KMS-11 (cell line): ENCODE measurements at regions not wholly inside any gene's neighbourhood (a gene's known extent, or its start where the extent isn't known, plus 50 kb on each side); places are given as distances from the start of the nearest gene placed in this dataset.

ENCODE experiments used
- H2AFZ ChIP-seq: fragments of 200-600 bp; sonication (generic); 2 replicates; pipeline ENCODE4 v1.6.1; 2016; ENCODE audit warnings: antibody characterized with exemption, mixed run types, low read depth
- H3K27ac ChIP-seq: fragments of 200-600 bp; sonication (generic); 2 replicates; pipeline ENCODE4 v1.6.1; 2016; ENCODE audit warnings: mild to moderate bottlenecking, mixed run types
- H3K27me3 ChIP-seq: fragments of 200-600 bp; sonication (generic); 2 replicates; pipeline ENCODE4 v1.6.1; 2017; ENCODE audit warnings: mild to moderate bottlenecking, low read depth, mixed run types, moderate library complexity; ENCODE audit not compliant: insufficient read depth
- H3K36me3 ChIP-seq: fragments of 200-600 bp; sonication (generic); 2 replicates; pipeline ENCODE4 v1.6.1; 2017; ENCODE audit warnings: mild to moderate bottlenecking, mixed run types; ENCODE audit not compliant: insufficient read depth
- H3K4me1 ChIP-seq: fragments of 200-600 bp; sonication (generic); 2 replicates; pipeline ENCODE4 v1.6.1; 2016; ENCODE audit warnings: mild to moderate bottlenecking, low read depth, mixed run types; ENCODE audit not compliant: poor library complexity, severe bottlenecking
- H3K4me2 ChIP-seq: fragments of 200-600 bp; sonication (generic); 2 replicates; pipeline ENCODE4 v1.7.0; 2016; ENCODE audit warnings: mild to moderate bottlenecking, mixed run types
- H3K4me3 ChIP-seq: fragments of 200-600 bp; sonication (generic); IDR thresholded peaks from 2 replicates; pipeline ENCODE4 v1.6.1; 2017; ENCODE audit warnings: low read depth, low read length, mixed read lengths; ENCODE audit not compliant: insufficient read depth
- H3K79me2 ChIP-seq: fragments of 200-600 bp; sonication (generic); 2 replicates; pipeline ENCODE4 v1.6.1; 2016; ENCODE audit warnings: low read depth, mixed run types; ENCODE audit not compliant: insufficient read depth
- H3K9ac ChIP-seq: fragments of 200-600 bp; sonication (generic); 2 replicates; pipeline ENCODE4 v1.6.1; 2016; ENCODE audit warnings: mild to moderate bottlenecking, mixed run types
- H4K20me1 ChIP-seq: fragments of 200-600 bp; sonication (generic); 2 replicates; pipeline ENCODE4 v1.6.1; 2016; ENCODE audit warnings: mild to moderate bottlenecking, mixed run types; ENCODE audit not compliant: insufficient read depth
- TF ChIP-seq, protein P1 (sequence below): fragments of 200-600 bp; sonication (generic); conservative IDR thresholded peaks from 2 replicates; pipeline ENCODE4 v1.6.1; 2017; ENCODE audit warnings: low read depth, mild to moderate bottlenecking, antibody characterized with exemption, low read length, moderate library complexity, mixed read lengths

DNA sequence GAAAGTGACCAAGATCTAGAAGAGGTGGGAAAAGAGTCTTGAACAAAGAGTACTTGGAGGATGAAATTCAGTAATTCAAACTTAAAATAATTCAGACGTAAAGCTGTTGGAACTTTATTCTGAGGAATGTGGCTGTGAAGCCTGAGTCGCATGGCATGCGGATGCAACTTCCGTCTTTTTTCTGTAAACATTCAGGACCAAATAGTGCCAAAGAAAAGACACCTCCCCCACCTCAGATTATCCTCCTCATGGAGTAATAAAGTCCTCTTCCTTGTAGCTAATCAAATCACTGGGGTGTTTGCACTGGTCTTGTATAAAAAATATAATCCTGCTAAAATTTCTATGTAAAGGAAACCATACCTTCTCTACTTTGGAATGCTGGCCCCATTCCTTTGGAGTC is 790.4 kb downstream of the TSN start:
- TF ChIP-seq, protein P1, sequence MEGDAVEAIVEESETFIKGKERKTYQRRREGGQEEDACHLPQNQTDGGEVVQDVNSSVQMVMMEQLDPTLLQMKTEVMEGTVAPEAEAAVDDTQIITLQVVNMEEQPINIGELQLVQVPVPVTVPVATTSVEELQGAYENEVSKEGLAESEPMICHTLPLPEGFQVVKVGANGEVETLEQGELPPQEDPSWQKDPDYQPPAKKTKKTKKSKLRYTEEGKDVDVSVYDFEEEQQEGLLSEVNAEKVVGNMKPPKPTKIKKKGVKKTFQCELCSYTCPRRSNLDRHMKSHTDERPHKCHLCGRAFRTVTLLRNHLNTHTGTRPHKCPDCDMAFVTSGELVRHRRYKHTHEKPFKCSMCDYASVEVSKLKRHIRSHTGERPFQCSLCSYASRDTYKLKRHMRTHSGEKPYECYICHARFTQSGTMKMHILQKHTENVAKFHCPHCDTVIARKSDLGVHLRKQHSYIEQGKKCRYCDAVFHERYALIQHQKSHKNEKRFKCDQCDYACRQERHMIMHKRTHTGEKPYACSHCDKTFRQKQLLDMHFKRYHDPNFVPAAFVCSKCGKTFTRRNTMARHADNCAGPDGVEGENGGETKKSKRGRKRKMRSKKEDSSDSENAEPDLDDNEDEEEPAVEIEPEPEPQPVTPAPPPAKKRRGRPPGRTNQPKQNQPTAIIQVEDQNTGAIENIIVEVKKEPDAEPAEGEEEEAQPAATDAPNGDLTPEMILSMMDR = no peak
- Histone ChIP-seq H3K9ac (no peak overlapping the region), H3K4me2 (no peak overlapping the region), H3K79me2 (no peaks in the 10 kb centered on the region), H4K20me1 (no peaks in the 10 kb centered on the region), H3K36me3 (no peaks in the 10 kb centered on the region), H2AFZ (no peak overlapping the region), H3K4me3 (no peak overlapping the region), H3K4me1 (no peaks in the 10 kb centered on the region), H3K27me3 (no peaks in the 10 kb centered on the region), H3K27ac (no peak overlapping the region)

DNA sequence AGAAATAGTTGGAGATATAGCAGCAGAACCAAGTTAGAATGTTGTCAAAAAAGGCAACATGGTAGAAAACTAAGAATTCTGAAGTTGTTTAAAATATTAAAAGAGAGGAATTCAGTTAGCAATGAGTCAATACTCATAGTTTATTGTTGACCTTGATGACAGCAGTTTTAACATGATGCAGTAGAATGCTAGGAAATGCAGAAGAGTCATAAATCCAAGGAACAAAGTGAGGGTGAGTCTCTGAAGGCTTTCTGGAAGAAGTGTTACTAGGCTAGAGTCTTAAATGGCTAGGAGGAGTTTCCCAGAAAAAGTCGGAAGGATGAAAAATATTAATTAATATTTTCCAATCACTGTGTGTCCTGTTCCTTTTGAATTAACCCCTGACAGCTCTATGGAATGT is 807.3 kb downstream of the TSN start:
- TF ChIP-seq, protein P1 = no peak
- no peak overlapping the region for H3K27ac ChIP-seq
- H3K4me1 ChIP-seq = no peaks in the 10 kb centered on the region
- H4K20me1 ChIP-seq = no peaks in the 10 kb centered on the region
- no peak overlapping the region for H2AFZ ChIP-seq
- H3K4me2 ChIP-seq = no peak overlapping the region
- H3K9ac ChIP-seq = no peak overlapping the region
- no peaks in the 10 kb centered on the region for H3K27me3 ChIP-seq
- no peaks in the 10 kb centered on the region for H3K79me2 ChIP-seq
- no peak overlapping the region for H3K4me3 ChIP-seq
- no peaks in the 10 kb centered on the region for H3K36me3 ChIP-seq

DNA sequence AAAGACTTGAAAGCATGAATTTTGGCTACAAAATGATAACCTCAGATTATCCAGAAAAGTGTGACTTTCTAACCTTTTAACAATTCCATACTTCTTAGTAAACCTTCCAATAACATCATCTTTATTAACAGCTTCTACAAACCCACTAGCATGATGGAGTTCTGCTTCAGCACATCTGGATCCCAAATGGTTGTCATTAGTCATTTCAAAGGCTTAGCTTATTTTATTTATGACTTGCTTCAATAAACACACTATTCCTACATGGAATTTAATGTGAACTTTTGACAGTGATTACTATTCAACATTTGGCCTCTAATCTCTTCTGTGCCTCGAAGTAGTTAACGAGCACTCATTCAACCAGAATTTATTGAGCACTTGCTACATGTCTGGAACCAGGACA is 808.3 kb downstream of the TSN start:
- no peaks in the 10 kb centered on the region for H4K20me1 ChIP-seq
- H3K27me3 ChIP-seq = no peaks in the 10 kb centered on the region
- H3K4me1 ChIP-seq = no peaks in the 10 kb centered on the region
- H3K27ac ChIP-seq = no peak overlapping the region
- TF ChIP-seq, protein P1 = no peak
- no peak overlapping the region for H3K4me3 ChIP-seq
- H2AFZ ChIP-seq = no peak overlapping the region
- H3K4me2 ChIP-seq = no peak overlapping the region
- H3K79me2 ChIP-seq = no peaks in the 10 kb centered on the region
- no peak overlapping the region for H3K9ac ChIP-seq
- H3K36me3 ChIP-seq = no peaks in the 10 kb centered on the region

DNA sequence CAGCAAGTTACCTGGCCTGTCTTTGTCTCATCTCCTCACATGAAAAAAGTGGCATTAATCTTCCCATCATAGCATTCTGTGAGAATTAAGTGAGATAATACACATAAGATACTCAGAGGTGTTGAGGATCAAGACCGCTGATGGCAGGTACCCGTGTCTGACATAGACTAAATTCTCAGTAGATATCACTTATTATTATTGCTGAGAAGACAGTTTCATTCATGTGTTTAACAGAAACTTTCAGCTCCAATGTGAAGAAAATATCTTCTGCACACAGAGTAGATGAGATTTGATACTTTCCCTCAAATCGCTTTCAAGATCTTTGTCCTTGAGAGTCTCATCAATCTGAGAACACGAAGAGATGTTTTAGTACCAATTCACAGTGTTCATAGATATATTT is 809.4 kb downstream of the TSN start:
- no peaks in the 10 kb centered on the region for H4K20me1 ChIP-seq
- H3K36me3 ChIP-seq = no peaks in the 10 kb centered on the region
- TF ChIP-seq, protein P1 = no peak
- H3K27me3 ChIP-seq = no peaks in the 10 kb centered on the region
- no peak overlapping the region for H3K9ac ChIP-seq
- H3K79me2 ChIP-seq = no peaks in the 10 kb centered on the region
- no peak overlapping the region for H2AFZ ChIP-seq
- H3K4me2 ChIP-seq = no peak overlapping the region
- no peak overlapping the region for H3K27ac ChIP-seq
- H3K4me3 ChIP-seq = no peak overlapping the region
- H3K4me1 ChIP-seq = no peaks in the 10 kb centered on the region

DNA sequence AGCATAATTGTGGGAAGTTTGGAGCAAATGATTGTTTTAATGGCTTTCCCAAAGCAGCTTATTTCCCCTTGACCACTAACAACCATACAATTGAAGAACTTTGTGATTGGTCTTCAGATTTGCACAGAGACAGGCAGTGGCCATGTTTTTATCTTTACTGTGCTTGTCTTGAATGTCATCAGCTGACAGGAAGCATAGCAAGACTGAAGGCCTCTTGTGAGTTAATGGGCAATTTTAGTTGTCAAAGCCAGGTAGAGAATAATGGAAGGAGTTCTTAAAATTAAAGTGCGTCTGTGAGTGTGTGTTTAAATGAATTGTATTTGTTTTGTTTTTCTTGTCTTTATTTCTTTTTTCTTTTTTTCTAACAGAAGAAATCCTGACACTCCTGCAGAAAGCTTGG is 809.9 kb downstream of the TSN start:
- Histone ChIP-seq H3K36me3 (no peaks in the 10 kb centered on the region), H3K79me2 (no peaks in the 10 kb centered on the region), H4K20me1 (no peaks in the 10 kb centered on the region), H3K4me3 (no peak overlapping the region), H3K9ac (no peak overlapping the region), H3K4me2 (no peak overlapping the region), H2AFZ (no peak overlapping the region), H3K27me3 (no peaks in the 10 kb centered on the region), H3K27ac (no peak overlapping the region), H3K4me1 (no peaks in the 10 kb centered on the region)
- TF ChIP-seq, protein P1 = no peak
